HuH-7.5 (cell line): ENCODE measurements at regions not wholly inside any gene's neighbourhood (a gene's known extent, or its start where the extent isn't known, plus 50 kb on each side); places are given as distances from the start of the nearest gene placed in this dataset.

Experiments
- DNase-seq: peaks from one replicate; pipeline ENCODE4 v3.0.0; 2011; ENCODE audit warnings: low spot score

DNA sequence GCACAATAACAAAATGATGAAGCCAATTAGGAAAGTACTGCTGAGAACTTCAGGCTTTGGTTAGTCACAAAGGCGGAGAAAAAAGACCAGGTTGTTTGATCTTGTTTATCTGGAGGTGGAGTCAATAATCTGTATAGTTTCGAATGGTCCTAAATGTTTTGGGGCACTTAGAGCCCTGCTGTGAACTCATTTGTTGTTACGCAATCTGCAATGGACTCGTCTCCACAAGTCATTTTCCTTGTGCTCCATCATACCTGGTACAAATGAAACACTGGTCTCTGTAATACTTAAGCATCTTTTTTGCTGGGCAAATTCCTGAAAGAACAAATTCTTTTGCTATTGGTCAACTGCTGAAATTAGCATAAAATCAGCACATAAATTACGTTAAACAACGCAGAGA, 430.5 kb downstream of the GATA3 start:
- DNase-seq, result no peak

DNA sequence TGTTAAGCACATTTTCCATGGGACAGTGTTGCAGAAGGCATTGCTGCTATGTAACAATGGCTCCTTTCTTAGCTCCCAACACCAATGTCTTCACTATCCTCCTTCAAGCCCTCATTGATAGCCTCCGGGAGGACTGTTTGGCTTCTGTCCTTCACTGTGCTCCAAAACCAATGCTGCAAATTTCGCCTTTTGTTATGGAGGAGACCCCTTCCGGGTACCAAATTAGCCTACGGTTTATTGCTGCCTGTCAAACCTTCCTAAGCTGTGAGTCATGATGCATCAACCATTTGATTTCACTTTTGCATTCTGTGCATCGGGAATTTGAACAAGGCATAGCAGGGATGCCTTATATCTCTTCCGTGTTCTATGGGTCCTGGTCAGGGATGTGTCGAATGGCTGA, 432.9 kb downstream of the GATA3 start:
- no peak for DNase-seq

DNA sequence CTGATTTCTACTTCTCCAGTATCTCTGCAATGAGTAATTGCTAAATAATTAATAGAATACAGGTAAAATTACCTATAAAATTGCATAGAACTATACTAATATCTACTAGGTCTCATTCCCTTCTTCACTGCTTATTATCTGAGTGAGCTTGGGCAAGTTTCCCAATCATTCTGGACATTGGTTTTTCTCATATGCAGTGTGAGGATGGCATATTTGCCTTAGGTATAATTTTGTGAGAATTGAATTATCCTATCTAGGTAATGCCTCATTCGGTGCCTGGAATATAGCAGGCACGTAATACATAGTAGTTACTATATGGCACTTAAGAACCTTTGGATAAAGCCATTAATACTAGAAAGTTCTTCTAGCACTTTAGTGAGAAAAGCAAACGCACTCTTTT, 434.7 kb downstream of the GATA3 start:
- DNase-seq, result no peak

DNA sequence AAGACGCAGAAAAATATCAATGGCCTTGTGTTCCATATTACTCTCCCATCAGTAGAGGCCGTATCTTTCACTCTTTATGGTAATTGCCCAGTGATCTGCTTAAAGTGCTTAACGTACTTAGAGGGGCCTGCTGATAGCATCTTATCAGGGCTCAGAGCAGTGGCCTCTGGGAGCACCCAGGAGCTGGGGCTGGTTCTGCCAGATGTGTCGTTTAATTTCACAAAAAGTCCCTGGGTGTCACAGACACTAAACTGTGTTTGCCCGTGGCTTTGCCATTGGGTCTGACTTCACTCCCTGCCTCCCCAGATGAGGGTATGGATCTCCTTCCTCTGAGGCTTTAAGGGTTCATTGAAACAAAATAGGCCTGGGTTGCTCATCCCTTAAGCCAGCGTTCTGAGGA, 435.3 kb downstream of the GATA3 start:
- DNase-seq, result no peak

DNA sequence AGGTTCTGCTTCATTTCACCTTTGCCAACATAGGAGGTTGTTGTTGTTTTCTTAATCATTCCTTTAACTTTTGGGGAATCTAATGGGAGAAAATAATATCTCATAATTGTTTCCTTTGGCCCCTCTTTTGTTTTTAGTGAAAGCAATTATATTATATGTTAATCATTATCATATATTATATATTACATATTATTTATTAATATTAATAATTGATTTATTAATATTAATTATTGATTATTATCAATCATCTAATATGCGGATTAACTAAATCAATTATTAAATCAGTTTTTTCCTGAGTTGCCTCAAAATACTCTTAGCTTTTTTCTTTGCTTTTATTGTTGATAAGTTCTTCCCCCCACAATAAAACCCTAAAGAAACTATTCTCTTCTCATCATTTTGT, 443.8 kb downstream of the GATA3 start:
- no peak for DNase-seq

DNA sequence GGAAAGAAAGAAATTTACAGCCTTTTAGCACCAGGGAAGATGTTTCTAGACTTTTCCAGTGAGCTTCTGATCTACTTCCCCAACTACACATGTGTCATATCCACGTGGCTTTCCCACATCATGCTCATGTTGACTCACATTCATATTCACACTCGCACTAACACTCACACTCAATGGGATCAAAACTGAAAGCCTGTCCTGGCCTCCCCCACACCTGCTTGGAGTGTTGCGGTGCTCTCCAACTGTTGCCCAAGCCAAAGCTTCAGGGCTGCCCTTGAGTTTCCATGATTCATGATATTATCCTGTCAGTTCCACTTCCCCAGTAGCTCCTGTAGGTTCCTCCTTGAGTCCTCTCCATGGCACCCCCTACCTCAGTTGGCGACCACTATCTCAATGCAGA, 444.4 kb downstream of the GATA3 start:
- DNase-seq, result no peak

DNA sequence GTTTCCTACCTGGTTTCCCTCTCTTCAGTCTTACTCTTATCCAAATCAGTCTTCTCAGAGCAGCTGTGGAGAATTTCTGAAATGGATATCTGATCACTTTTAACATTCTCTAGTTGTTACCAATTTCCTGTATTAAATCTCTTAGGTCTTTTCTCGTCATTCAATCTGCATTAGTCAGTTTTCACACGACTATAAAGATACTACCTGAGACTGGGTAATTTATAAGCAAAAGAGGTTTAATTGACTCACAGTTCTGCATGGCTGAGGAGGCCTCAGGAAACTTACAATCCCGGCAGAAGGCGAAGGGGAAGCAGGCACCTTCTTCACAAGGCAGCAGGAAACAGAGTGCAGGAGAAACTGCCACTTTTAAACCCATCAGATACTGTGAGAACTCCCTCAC, 444.8 kb downstream of the GATA3 start:
- DNase-seq, result no peak

DNA sequence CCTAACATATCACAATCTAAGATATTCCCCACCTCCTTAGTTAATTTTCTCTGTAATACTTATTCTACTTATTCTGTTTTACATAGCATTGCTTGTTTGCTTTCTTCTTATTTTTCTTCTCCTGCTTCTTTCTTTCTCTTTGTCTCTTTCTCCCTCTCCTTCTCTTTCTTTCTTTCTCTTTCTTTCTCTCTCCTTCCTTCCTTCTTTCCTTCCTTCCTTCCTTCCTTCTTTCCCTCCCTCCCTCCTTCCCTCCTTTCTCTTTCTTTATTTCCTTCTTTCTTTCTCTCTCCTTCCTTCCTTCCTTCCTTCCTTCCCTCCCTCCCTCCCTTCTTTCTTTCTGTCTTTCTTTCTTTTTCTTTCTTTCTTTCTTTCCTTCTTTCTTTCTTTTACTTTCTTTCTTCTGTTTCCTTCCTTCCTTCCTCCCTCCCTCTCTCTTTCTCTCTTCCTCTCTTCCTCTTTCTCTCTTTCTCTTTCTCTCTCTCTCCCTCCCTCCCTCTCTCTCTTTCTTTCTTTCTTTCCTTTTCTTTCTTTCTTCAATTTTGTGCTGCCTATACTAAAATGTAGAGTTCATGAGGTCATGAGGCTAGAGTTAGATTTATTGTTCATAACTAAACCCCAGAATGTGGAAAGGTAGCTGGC, 445.4 kb downstream of the GATA3 start:
- DNase-seq, result no peak

DNA sequence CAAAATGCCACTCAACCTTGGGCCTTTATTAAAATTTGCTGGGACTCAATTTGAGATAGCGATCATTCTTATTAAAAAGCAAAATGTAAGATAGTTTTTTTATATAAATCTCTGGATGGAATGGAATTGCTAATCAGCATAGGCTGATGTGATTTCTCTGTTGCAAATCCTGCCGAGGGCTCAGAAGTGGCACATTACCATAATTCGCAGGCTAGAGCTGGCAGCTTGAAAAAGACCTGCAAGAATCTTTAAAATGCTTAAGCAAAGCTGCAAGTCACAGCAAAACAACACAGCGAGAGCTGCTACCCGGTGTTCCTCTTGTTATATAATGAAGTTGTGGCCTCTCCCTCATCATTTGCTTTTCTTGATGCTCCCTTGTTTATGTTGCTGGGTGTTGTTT, 448.1 kb downstream of the GATA3 start:
- no peak for DNase-seq

DNA sequence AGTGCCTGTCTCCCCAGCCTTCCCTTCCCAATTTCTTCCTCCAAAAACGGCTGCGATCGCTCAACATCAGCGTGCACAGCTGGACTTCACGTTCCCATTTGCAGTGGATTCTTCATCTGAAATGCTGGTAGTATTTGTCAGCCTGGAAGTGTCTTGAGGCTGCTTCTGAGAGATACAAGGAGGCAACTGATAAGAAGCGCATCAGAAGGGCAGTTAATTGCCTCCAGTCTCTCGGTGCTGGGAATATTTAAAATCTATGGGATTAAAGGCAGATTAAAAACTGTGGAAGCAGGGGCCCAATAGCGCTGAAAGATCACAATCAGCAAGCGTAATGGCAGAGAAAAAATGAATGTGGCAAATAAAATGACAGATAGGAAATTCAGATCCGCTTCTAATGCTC, 450.0 kb downstream of the GATA3 start:
- no peak for DNase-seq

DNA sequence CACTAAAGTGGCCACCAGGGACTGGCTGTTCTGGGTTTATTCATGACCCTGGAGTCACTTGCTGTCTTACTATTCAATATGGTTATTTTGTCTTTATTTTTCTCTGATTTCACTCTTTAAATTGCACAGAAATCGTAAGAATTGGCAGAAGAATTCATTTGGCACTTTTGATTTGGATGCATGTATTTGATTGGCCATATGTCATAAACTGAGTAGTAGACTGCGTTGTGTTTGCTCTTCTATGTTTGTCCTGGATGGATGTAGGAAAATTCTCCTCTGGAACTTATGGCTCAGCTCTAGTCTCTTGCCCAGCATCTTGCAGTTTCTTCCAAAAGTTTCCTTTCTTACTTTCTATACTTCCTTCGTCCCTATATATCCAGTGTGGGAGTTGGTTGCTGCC, 452.7 kb downstream of the GATA3 start:
- no peak for DNase-seq

DNA sequence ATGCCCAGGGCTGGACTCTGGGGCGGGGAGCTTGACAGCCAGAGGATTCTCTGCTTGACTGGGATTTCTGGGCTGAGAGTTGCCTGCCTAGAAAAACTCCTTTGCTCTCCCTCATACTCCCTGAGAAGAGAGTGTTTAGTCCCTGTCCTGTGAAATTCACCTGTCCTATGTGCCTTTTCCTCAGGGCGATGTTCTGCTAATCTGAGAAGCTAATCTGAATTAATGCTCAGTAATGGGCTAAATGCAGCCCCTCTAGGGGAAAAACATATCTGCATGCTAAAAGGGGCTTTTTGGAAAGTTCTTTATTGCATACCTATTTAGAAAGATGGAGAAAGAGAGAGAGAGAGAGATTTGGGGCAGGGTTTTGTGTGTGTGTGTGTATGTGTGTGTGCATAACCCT, 454.4 kb downstream of the GATA3 start:
- DNase-seq, result no peak

DNA sequence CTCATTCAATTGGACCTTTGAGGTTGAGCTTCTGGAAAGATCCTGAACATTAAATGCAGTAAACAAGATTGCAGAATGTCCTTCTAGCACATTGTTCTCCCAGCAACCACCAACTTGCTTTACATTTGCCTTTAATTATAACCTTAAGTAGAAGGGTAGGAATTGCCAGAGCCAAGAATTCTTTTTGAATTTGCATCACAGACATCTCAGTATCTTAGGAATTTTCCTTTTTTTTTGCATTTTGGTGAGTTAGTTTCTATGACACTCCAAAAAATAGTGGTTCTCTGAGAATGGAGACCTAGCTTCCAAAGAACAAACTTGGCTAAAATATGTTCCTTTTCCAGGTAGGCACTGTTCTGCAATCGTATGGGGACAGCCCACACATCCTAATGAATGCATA, 456.0 kb downstream of the GATA3 start:
- no peak for DNase-seq

DNA sequence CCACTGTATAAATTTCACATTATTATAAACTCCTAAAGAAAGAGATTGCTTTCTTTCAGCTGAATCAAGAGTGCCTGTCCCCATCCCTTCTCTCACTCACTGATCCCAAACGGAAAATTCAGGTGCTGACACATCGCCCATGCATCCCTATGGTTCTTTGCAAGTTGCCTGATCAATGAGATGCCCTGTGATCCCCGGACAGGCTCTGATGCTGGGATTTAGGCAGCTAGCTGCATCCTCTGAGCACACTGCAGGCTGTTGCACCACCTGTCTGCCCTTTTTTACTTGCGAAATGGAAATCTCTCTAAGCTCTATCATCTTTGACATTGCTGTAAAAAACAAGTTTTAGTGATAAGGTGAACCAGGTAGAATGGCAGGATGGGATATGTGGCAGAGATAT, 456.5 kb downstream of the GATA3 start:
- no peak for DNase-seq

DNA sequence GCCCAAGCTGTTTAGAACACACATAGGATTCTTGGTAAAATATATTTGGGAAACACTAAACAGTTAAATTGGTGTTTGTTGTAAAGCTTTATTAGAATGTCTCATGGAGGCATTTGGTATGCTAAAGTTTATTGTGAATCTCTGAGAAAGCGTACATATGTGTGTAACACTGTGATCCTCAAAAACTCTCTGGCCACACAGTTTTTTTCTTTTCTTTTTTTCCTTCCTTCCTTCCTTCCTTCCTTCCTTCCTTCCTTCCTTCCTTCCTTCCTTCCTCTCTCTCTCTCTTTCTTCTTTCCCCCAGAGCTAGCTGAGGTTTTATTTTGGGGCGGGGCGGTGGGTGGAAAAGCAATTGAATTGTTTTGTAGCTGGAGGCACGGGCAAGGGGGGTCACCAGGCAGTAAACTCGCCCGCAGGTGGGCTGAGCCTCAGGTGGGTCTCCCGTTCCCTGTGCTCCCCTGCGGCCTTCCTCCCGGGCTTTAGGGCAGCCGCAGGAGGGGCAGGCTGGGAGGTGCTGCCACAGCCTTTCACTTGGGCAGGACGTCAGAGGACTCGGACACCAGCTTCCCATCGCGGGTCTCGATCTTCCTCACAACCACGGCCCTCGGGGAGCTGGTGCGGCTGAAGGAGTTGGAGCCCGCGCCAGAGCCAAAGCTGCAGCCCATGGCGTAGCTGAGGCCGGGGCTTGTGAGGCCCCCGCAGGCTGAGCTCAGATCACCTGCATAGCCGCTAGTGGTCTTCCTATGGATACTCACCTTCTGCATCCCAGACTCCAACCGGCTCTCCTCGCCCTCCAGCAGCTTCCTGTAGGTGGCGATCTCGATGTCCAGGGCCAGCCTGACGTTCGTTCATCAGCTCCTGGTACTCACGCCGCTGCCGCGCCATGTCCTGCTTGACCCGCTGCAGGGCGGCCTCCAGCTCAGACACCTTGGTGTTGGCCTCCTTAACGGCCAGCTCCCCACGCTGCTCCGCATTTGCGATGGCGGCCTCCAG, 459.0 kb downstream of the GATA3 start:
- no peak for DNase-seq

DNA sequence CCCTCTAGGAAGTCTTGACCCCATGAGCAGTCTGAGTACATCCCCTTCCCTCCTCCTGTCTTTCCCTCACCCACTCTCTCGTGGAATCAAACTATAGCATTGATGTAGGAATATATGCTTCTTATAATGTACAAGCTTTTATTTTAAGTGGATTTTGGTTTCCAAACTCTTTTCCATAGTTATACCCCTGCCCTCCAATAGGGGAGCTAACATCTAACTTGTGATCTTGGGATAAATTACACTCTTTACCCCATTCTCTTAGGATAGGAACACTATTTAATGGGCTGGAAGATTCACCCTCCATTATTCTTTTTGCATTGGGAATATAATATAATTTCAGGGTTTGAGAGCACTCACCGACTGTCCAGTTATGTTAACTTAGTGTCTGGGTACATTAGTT, 465.9 kb downstream of the GATA3 start:
- no peak for DNase-seq

DNA sequence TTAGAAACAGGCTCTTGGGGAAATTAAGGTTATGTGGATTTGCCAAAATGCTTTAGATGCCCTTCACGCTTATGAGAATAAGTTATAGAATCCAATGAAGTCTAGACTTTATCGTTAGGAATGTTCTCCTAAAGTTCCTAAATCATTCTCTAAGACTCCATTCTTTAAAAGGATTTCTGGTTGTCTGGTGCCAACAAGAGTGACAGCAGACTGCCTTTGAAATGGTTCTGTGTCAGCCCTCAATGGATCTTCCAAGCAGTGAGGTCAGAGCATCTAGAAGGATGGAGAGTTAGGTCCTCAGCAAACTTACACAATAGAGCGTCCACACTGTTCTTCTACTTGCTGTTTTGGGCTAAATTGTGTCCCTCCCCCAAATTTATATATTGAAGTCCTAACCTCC, 473.3 kb downstream of the GATA3 start:
- no peak for DNase-seq

DNA sequence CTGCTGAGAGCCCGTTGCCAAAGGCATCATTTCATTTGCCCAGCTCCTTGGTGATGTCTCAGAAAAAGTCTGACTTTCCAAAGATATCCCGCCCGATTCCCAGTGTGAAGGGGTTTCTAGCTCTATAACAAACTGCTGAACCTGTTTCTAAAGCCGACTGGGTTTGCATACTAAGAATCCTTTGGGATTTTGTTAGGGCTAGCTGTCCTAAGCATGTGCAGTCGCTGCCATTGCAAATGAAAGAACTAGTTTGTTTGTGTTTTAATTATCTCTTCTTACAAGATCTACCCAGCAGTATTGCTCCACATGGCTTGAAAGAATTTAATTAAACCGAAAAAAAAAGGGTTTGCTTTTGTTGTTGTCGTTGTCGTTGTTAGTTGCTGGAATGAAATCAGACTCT, 476.6 kb downstream of the GATA3 start:
- DNase-seq, result no peak

DNA sequence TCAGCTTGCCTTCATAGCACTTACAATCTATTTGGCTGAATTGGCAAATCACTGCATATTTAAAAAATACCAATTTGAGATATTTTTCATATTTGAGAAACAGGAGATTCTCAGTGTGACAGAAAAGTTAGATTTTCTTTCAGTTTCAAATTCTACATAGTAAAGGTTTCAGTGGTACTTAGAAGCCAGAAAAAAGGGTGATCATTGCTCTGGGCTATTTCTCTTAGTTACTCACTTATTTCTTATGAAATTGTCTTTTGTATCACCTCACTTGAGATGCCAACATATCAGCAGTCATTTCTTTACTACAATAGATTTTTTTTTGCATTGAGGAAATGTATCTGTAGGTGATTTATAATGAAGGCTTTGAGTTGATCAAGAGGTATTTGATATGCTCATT, 478.2 kb downstream of the GATA3 start:
- no peak for DNase-seq

DNA sequence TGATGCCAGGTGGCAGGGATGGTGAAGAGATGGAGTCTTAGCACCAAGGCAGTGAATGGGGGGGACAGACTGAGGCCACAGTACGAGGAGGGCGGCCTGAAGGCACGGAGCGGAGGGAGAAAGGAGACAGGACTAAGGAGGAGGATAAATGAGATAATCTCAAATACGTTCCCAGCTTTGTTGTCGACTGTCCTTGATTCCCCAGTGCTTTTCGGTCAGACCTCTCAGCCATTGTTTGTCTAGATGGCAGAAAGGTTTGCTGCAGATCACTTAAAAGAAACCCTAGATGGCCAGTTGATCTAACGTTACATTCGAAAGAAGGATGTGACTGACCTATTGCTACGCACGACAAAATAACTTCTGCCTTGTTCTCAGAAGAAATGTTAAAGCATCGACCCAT, 479.0 kb downstream of the GATA3 start:
- DNase-seq, result no peak

DNA sequence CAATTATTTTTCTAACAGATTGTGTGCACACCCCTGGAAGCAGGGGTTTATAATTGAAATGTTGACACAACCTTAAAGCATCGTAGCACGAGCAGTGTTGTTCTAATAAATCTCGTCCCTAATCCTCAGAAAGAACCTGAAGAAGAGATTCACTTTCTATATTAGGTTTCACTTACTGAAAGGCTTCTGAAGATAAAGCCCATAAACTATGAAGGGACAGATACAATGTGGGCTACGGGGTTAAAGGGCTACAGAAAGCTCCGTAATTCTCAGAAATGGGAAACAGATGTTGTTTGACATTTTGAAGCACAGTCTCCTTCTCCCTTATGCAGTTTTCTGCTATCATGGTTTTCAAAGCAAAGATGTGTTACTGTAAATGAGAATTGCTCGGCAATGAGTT, 479.6 kb downstream of the GATA3 start:
- DNase-seq, result no peak

DNA sequence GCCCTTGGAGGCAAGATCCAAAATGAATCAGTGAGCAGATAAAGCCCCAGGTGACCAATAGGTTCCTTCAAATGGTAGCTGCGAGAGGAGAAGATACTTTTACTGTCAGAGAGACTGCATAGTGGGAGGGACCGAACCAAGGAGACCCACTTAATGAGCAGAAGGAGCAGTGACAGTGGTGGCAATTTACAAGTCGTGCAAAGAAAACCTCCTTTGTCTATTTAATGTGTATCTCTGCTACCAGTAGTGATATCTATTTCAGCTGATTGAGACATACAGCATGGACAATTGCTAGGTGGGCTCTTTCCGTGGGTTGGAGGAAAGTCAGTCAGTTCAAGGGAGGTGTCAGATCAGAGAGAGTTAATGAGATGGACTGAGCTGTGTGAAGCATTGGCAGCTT, 480.4 kb downstream of the GATA3 start:
- DNase-seq, result no peak

DNA sequence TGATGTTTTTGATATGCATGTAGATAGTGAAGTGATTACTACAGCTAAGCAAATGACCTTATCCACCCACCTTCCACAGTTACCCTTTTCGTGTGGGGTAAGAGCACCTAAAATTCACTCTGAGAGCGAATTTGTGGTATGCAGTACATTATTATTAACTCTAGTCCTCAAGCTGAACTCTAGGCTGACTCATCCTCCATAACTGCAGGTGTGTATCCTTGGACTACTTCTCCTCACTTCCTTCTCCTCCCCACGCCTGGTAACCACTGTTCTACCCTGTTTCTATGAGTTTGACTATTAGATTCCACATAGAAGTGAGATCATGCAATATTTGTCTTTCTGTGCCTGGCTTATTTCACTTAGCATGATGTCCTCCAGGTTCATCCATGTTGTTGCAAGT, 484.6 kb downstream of the GATA3 start:
- DNase-seq, result no peak
